SK-N-SH treated with all-trans-retinoic acid at 6 μM for 48 hours (cell line): ENCODE measurements at regions not wholly inside any gene's neighbourhood (a gene's known extent, or its start where the extent isn't known, plus 50 kb on each side); places are given as distances from the start of the nearest gene placed in this dataset.

ENCODE experiments used
- ATAC-seq: fragments of 200-7000 bp; cut with Tn5 transposase; 3 replicates; pipeline ENCODE4 v1.9.1; 2020; ENCODE audit warnings: mild to moderate bottlenecking, moderate library complexity
- ARNTL ChIP-seq: fragments of 450-650 bp; formaldehyde crosslinking; IDR thresholded peaks from 2 replicates; pipeline ENCODE4 v1.5.0; 2020; ENCODE audit warnings: low read depth, mild to moderate bottlenecking, moderate library complexity, borderline replicate concordance
- BACH2 ChIP-seq: fragments of 250-450 bp; sonication (Bioruptor Pico); IDR thresholded peaks from 2 replicates; pipeline ENCODE4 v1.9.0; 2021; ENCODE audit warnings: mild to moderate bottlenecking, borderline replicate concordance
- CREB5 ChIP-seq: fragments of 250-450 bp; sonication (Bioruptor Pico); IDR thresholded peaks from 2 replicates; pipeline ENCODE4 v1.5.1; 2020; ENCODE audit warnings: low read depth, mild to moderate bottlenecking, moderate library complexity
- CSDC2 ChIP-seq: fragments of 250-450 bp; sonication (Bioruptor Pico); IDR thresholded peaks from 2 replicates; pipeline ENCODE4 v1.5.0; 2020; ENCODE audit warnings: mild to moderate bottlenecking, moderate library complexity
- CSRNP3 ChIP-seq: fragments of 250-450 bp; sonication (Bioruptor Pico); IDR thresholded peaks from 2 replicates; pipeline ENCODE4 v1.5.1; 2021; ENCODE audit warnings: mild to moderate bottlenecking, moderate library complexity
- ESRRG ChIP-seq: fragments of 250-450 bp; sonication (Bioruptor Pico); IDR thresholded peaks from 2 replicates; pipeline ENCODE4 v1.6.1; 2021; ENCODE audit warnings: mild to moderate bottlenecking
- GLIS3 ChIP-seq: fragments of 250-450 bp; sonication (Bioruptor Pico); IDR thresholded peaks from 2 replicates; pipeline ENCODE4 v1.5.0; 2020; ENCODE audit warnings: mild to moderate bottlenecking, moderate library complexity
- ISL1 ChIP-seq: fragments of 250-450 bp; sonication (Bioruptor Pico); IDR thresholded peaks from 2 replicates; pipeline ENCODE4 v2.1.2; 2022; ENCODE audit warnings: mild to moderate bottlenecking, moderate library complexity
- OSR1 ChIP-seq: fragments of 250-450 bp; sonication (Bioruptor Pico); IDR thresholded peaks from 2 replicates; pipeline ENCODE4 v1.8.0; 2022; ENCODE audit warnings: moderate library complexity, mild to moderate bottlenecking, inconsistent platforms
- PATZ1 ChIP-seq: fragments of 250-450 bp; sonication (Bioruptor Pico); IDR thresholded peaks from 2 replicates; pipeline ENCODE4 v1.8.0; 2020; ENCODE audit warnings: mild to moderate bottlenecking, moderate library complexity, borderline replicate concordance
- POU6F1 ChIP-seq: fragments of 250-450 bp; sonication (Bioruptor Pico); IDR thresholded peaks from 2 replicates; pipeline ENCODE4 v1.8.0; 2021; ENCODE audit warnings: low read depth, mild to moderate bottlenecking, moderate library complexity, borderline replicate concordance
- PPARA ChIP-seq: fragments of 250-450 bp; sonication (Bioruptor Pico); IDR thresholded peaks from 2 replicates; pipeline ENCODE4 v1.5.0; 2020; ENCODE audit warnings: mild to moderate bottlenecking, borderline replicate concordance
- RARB ChIP-seq: fragments of 250-450 bp; sonication (Bioruptor Pico); IDR thresholded peaks from 2 replicates; pipeline ENCODE4 v1.8.0; 2021; ENCODE audit warnings: mild to moderate bottlenecking, moderate library complexity
- SNAI2 ChIP-seq: fragments of 250-450 bp; sonication (Bioruptor Pico); IDR thresholded peaks from 2 replicates; pipeline ENCODE4 v1.5.0; 2020; ENCODE audit warnings: mild to moderate bottlenecking, moderate library complexity
- TCF4 ChIP-seq: fragments of 250-450 bp; sonication (Bioruptor Pico); IDR thresholded peaks from 2 replicates; pipeline ENCODE4 v1.8.0; 2021; ENCODE audit warnings: mild to moderate bottlenecking, moderate library complexity, borderline replicate concordance
- TSHZ2 ChIP-seq: fragments of 250-450 bp; sonication (Bioruptor Pico); IDR thresholded peaks from 2 replicates; pipeline ENCODE4 v1.5.0; 2020; ENCODE audit warnings: mild to moderate bottlenecking, moderate library complexity
- ZC3H10 ChIP-seq: fragments of 250-450 bp; sonication (Bioruptor Pico); IDR thresholded peaks from 2 replicates; pipeline ENCODE4 v1.5.1; 2021; ENCODE audit warnings: mild to moderate bottlenecking, moderate library complexity
- ZFP3 ChIP-seq: fragments of 250-450 bp; sonication (Bioruptor Pico); IDR thresholded peaks from 2 replicates; pipeline ENCODE4 v1.5.0; 2020; ENCODE audit warnings: mild to moderate bottlenecking, moderate library complexity
- ZFP30 ChIP-seq: fragments of 450-650 bp; formaldehyde crosslinking; IDR thresholded peaks from 2 replicates; pipeline ENCODE4 v1.5.0; 2022; ENCODE audit warnings: mild to moderate bottlenecking, moderate library complexity
- ZNF565 ChIP-seq: fragments of 450-650 bp; formaldehyde crosslinking; conservative IDR thresholded peaks from 2 replicates; pipeline ENCODE4 v1.5.0; 2020; ENCODE audit warnings: low read depth, mild to moderate bottlenecking, moderate library complexity
- ZNF70 ChIP-seq: fragments of 450-650 bp; formaldehyde crosslinking; IDR thresholded peaks from 2 replicates; pipeline ENCODE4 v1.5.0; 2020; ENCODE audit warnings: mild to moderate bottlenecking, moderate library complexity
- ZNF8 ChIP-seq: fragments of 450-650 bp; formaldehyde crosslinking; IDR thresholded peaks from 2 replicates; pipeline ENCODE4 v1.5.0; 2020; ENCODE audit warnings: mild to moderate bottlenecking, moderate library complexity

- no peak for TF ChIP-seq CSRNP3 (CRISPR knock-in tag)
Measured at GRCh38 chr10:33566426-33566825, 232.0 kb upstream of the NRP1 start (continued).

- peak; percentile 74; the same call in 2 of the 3 replicates for ATAC-seq
- TF ChIP-seq TSHZ2 (peak; percentile 93), CSDC2 (CRISPR knock-in tag) (peak; percentile 53; the same call in 1 of the 2 replicates), CREB5 (0 out of 2 replicates have a peak, but pooled peaks have one; percentile 40), ZNF8 (CRISPR knock-in tag) (no peak), POU6F1 (CRISPR knock-in tag) (no peak), TCF4 (CRISPR knock-in tag) (peak; percentile 90), RARB (CRISPR knock-in tag) (no peak), ISL1 (CRISPR knock-in tag) (peak; percentile 87), SNAI2 (CRISPR knock-in tag) (peak; percentile 83; the same call in 1 of the 2 replicates), ZFP3 (CRISPR knock-in tag) (0 out of 2 replicates have a peak, but pooled peaks have one; percentile 62), ESRRG (no peak), PPARA (CRISPR knock-in tag) (peak; percentile 74; the same call in 1 of the 2 replicates), GLIS3 (peak; percentile 36; the same call in 1 of the 2 replicates), BACH2 (CRISPR knock-in tag) (no peak), OSR1 (no peak), PATZ1 (no peak), ZNF565 (CRISPR knock-in tag) (no peak), CSRNP3 (CRISPR knock-in tag) (no peak), ZFP30 (CRISPR knock-in tag) (no peak), ZNF70 (CRISPR knock-in tag) (0 out of 2 replicates have a peak, but pooled peaks have one; percentile 61)
Measured at GRCh38 chr10:33566001-33566400, 231.5 kb upstream of the NRP1 start.

- ATAC-seq = no peak
- no peak for TF ChIP-seq CSRNP3 (CRISPR knock-in tag)
- TF ChIP-seq ESRRG = no peak
- no peak for TF ChIP-seq BACH2 (CRISPR knock-in tag)
- TF ChIP-seq POU6F1 (CRISPR knock-in tag) = no peak
- no peak for TF ChIP-seq CREB5
- TF ChIP-seq CSDC2 (CRISPR knock-in tag) = no peak
- no peak for TF ChIP-seq ZFP3 (CRISPR knock-in tag)
- TF ChIP-seq OSR1 = no peak
- TF ChIP-seq ARNTL = no peak
- no peak for TF ChIP-seq ZC3H10 (CRISPR knock-in tag)
Measured at GRCh38 chr10:33565231-33565630, 230.8 kb upstream of the NRP1 start.
